NB4 (cell line): ENCODE measurements at regions not wholly inside any gene's neighbourhood (a gene's known extent, or its start where the extent isn't known, plus 50 kb on each side); places are given as distances from the start of the nearest gene placed in this dataset.

Experiments
- DNase-seq: peaks from one replicate; pipeline ENCODE4 v3.0.0; 2010; ENCODE audit warnings: low read depth
- H3K4me3 ChIP-seq: one replicate; pipeline ENCODE4 v1.5.1; 2011; ENCODE audit warnings: mild to moderate bottlenecking, low read depth, low read length, moderate library complexity
- MAX ChIP-seq: IDR thresholded peaks from 2 replicates; pipeline ENCODE4 v1.6.1; 2011; ENCODE audit warnings: low read depth, low read length
- MYC ChIP-seq: IDR thresholded peaks from 2 replicates; pipeline ENCODE4 v1.6.1; 2011; ENCODE audit warnings: low read depth, low read length
- POLR2A ChIP-seq: IDR thresholded peaks from 2 replicates; pipeline ENCODE4 v1.6.1; 2011; ENCODE audit warnings: mild to moderate bottlenecking; ENCODE audit not compliant: insufficient read length; ENCODE audit errors: extremely low read depth
- TF ChIP-seq, protein P1 (sequence below): IDR thresholded peaks from one replicate; pipeline ENCODE4 v1.5.1; 2012; ENCODE audit warnings: low read depth, low read length

- DNase-seq = no peak
- H3K4me3 ChIP-seq = no peak overlapping the region
- TF ChIP-seq, protein P1, sequence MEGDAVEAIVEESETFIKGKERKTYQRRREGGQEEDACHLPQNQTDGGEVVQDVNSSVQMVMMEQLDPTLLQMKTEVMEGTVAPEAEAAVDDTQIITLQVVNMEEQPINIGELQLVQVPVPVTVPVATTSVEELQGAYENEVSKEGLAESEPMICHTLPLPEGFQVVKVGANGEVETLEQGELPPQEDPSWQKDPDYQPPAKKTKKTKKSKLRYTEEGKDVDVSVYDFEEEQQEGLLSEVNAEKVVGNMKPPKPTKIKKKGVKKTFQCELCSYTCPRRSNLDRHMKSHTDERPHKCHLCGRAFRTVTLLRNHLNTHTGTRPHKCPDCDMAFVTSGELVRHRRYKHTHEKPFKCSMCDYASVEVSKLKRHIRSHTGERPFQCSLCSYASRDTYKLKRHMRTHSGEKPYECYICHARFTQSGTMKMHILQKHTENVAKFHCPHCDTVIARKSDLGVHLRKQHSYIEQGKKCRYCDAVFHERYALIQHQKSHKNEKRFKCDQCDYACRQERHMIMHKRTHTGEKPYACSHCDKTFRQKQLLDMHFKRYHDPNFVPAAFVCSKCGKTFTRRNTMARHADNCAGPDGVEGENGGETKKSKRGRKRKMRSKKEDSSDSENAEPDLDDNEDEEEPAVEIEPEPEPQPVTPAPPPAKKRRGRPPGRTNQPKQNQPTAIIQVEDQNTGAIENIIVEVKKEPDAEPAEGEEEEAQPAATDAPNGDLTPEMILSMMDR = no peak
- no peak for TF ChIP-seq MYC
- no peak for TF ChIP-seq MAX
- TF ChIP-seq POLR2A = no peak
Observed at GRCh38 chr10:78560341-78560688, 508.5 kb upstream of the ZMIZ1 start.

GRCh38 chr10:78563314-78563713, 505.5 kb upstream of the ZMIZ1 start:
- no peak overlapping the region for H3K4me3 ChIP-seq
- TF ChIP-seq MYC (no peak), MAX (no peak), POLR2A (no peak)
- TF ChIP-seq, protein P1 = no peak
- DNase-seq = no peak

GRCh38 chr10:78565841-78566240, 502.9 kb upstream of the ZMIZ1 start:
- no peak overlapping the region for H3K4me3 ChIP-seq
- TF ChIP-seq, protein P1 = no peak
- no peak for TF ChIP-seq POLR2A
- TF ChIP-seq MYC = no peak
- TF ChIP-seq MAX = no peak
- DNase-seq = no peak

DNA sequence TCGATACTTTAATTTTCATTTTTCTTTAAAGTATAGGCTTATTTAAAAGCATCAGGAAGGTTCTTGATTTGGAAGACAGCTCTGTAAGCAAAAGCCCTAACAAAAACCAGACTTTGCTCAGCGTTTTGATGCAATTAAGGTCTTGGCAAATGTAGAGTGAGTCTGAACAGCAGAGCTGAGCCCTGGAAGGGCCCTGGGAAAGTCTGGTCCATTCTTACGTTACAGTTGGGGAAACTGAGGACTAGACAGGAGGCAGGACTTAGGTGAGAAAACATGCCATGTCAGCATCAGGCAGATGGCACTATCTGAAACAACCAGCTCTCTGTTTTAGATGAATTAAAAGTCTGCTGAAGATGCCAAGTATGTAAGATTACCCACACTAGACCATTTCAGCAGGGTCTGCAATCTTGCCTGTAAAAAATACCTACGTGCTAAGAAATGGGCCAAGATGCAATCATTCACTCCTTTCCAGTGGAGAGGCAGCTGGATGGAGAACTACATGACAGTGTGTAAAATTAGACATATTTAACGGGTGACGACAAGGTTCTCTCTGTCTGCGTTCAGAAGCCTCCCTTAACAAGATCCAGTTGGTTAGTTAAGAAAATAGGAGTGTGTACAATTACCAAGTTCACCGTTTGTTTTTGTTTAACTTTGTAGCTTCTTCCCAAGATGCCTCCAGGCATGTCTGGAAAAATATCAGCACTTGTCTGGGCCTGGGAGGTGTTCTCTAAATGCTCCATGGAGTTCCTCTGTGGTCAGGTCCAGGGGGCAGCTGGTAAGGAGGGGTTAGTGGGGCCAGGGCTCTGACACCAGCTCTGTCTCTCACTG, 502.3 kb upstream of the ZMIZ1 start:
- TF ChIP-seq MAX (no peak), POLR2A (no peak), MYC (no peak)
- TF ChIP-seq, protein P1 = no peak
- H3K4me3 ChIP-seq = no peak overlapping the region
- DNase-seq = no peak

GRCh38 chr10:78567680-78568455, 500.9 kb upstream of the ZMIZ1 start:
- TF ChIP-seq MAX = no peak
- no peak for TF ChIP-seq POLR2A
- H3K4me3 ChIP-seq = no peak overlapping the region
- DNase-seq = peak; percentile 51

DNA sequence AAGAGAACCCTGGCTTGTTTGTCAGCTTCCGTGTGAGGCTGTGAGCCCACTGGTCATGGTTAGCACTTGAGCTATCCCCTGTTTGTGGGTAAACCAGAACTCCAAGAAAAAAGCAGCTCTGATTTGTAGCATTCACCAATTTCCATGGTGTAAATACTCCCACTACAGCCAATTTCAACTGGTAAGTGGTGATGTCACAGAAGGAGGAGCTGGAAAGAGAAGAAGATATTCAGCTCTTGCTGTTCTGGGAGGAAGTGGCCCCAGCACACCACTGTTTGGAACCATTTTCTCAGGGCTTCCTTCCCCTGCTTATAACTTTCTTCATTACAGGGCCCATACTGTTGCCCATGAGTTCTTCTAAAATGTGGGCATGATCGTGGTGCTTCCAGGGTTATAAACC, 500.1 kb upstream of the ZMIZ1 start:
- DNase-seq = peak; percentile 49
- H3K4me3 ChIP-seq = no peak overlapping the region
- no peak for TF ChIP-seq POLR2A
